Peyer's patch (tissue), 4 donors: ENCODE measurements at regions not wholly inside any gene's neighbourhood (a gene's known extent, or its start where the extent isn't known, plus 50 kb on each side); places are given as distances from the start of the nearest gene placed in this dataset.

Source experiments
- POLR2A ChIP-seq, 2 donors: fragments of 450-650 bp; IDR thresholded peaks; one replicate each; pipeline ENCODE4 v1.5.1; 2017; ENCODE audit warnings: antibody characterized with exemption in 2 of 2, mild to moderate bottlenecking in 2 of 2, moderate library complexity in 2 of 2
- TF ChIP-seq, protein P1 (sequence below), 6 experiments: fragments of 450-650 bp in 4 of 6; fragments of 200-600 bp in 2 of 6; sonication (generic) in 1 of 6; IDR thresholded peaks; one replicate each; pipeline ENCODE4 v1.5.1; 2017 to 2019; ENCODE audit warnings: antibody characterized with exemption in 6 of 6, mild to moderate bottlenecking in 3 of 6, moderate library complexity in 1 of 6

- TF ChIP-seq, protein P1, sequence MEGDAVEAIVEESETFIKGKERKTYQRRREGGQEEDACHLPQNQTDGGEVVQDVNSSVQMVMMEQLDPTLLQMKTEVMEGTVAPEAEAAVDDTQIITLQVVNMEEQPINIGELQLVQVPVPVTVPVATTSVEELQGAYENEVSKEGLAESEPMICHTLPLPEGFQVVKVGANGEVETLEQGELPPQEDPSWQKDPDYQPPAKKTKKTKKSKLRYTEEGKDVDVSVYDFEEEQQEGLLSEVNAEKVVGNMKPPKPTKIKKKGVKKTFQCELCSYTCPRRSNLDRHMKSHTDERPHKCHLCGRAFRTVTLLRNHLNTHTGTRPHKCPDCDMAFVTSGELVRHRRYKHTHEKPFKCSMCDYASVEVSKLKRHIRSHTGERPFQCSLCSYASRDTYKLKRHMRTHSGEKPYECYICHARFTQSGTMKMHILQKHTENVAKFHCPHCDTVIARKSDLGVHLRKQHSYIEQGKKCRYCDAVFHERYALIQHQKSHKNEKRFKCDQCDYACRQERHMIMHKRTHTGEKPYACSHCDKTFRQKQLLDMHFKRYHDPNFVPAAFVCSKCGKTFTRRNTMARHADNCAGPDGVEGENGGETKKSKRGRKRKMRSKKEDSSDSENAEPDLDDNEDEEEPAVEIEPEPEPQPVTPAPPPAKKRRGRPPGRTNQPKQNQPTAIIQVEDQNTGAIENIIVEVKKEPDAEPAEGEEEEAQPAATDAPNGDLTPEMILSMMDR (IDR thresholded peaks at IDR 0.05) = no peak
- TF ChIP-seq POLR2A (IDR thresholded peaks at IDR 0.05) = no peak
These were observed 348.2 kb downstream of the RWDD3 start for GRCh38 chr1:95582191-95582590.
